ENCODE measurements at regions not wholly inside any gene's neighbourhood (a gene's known extent, or its start where the extent isn't known, plus 50 kb on each side); places are given as distances from the start of the nearest gene placed in this dataset.

DNA sequence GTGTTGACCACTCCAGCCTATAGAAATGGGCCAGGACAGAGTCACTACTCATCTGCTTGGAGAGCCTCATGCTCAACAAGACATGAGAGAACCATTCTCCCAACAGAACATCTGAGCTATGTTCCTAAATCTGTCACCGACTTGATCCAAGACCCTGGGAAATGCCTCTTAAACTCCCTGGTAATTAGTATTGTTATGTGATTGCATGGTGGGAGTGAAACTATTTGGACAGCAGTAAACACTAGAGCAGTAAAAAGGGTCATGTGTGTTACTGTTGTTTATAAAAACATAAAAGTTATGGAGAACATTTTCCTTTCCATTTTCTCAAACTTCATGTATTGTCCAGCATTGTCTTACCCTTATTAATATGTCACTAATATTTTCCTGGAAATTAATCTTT is 369.8 kb upstream of the FAT3 start:
- DNase-seq, result no peak

GRCh38 chr11:91854171-91854570 is 370.4 kb upstream of the FAT3 start:
- no peak for DNase-seq

DNA sequence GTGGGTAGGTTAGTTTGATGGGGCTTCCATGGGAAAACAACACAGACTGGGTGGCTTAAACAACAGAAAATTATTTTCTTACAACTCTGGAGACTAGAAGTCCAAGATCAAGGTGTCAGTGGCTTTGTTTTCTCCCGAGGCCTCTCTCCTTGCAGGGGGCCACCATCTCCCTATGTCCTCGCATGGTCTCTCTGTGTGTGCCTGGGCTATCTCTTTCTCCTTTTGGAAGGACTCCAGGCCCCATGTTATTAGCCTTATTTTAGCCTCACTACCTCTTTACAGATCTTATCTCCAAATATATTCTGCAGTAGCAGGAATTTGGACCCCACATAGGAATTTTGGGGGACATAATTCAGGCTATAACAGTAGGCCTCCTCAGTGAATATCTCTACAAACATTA is 372.7 kb upstream of the FAT3 start:
- no peak for DNase-seq

DNA sequence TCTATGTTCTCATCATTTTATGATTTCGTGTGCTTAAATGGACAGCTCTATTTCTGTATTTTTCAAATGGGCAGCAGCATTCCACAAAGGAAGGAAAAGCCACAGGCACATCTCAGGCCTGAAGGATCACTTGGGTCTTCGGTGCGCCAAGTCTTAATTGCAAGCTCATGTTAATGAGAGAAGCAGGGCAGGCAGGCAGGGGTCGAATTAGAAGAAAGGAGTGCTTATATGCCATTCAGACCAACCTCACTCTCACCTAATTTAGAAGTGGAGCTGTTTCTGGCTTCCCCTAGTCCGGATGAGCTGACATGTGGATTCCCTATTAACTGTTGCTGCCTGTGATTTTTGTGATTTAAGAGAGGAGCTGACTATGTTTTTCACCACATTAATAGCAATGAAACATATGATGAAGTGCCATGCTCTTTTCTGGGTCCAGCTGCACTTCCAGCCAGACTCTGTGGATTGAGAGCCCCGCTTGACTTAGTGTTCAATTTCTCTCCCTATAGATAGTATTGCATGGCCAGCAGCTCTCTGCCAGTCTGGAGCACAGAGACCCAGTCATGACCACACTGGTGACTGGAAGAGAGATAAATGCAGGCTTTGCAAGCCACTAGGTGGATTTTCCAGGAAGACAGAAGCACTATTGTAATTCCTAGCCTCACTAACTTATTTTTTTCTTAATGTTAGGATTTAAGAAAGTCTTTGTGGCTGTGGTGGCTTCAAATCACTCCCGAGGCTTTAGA is 373.9 kb upstream of the FAT3 start:
- DNase-seq, result no peak

- no peak for DNase-seq
These were observed 374.6 kb upstream of the FAT3 start for GRCh38 chr11:91850021-91850420.

DNA sequence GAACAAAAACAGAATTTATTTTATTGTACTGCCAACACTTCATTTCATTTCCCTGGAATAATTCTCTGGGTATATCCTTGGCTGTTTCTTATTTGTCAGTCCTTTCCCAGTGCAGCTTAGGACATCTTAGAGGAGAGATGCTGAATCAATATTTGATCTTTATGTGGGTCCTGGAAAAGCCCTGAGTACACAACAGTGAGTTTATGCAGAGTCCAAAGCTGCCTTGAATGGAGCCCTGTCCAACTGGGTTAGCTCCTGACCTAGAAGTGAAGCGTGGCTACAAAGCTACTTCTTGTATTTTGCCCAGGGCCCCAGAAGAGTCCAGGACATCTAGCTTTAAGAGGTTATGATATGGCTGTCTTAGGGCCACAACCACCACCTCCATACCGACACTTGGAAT is 378.0 kb upstream of the FAT3 start:
- DNase-seq, result no peak

DNA sequence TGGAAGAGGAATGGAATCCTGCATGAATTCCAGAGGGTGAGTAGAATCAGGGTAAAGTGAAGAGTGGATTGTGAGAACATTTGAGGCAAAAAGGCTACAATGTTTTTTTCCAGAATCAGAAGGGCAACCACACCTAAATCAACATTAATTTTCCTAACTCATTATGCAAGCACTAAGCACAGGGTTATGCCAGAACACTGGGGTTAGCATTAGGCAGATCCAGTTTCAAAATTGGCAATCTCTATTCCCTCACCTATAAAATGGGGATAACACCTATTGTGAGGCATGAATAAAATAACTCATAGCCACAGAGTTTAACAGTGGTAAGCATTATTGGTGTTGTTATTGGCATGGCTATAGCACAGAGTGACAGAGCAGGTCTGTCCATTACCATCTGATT is 378.6 kb upstream of the FAT3 start:
- no peak for DNase-seq

GRCh38 chr11:91840640-91841240 is 383.9 kb upstream of the FAT3 start:
- no peak for DNase-seq

DNA sequence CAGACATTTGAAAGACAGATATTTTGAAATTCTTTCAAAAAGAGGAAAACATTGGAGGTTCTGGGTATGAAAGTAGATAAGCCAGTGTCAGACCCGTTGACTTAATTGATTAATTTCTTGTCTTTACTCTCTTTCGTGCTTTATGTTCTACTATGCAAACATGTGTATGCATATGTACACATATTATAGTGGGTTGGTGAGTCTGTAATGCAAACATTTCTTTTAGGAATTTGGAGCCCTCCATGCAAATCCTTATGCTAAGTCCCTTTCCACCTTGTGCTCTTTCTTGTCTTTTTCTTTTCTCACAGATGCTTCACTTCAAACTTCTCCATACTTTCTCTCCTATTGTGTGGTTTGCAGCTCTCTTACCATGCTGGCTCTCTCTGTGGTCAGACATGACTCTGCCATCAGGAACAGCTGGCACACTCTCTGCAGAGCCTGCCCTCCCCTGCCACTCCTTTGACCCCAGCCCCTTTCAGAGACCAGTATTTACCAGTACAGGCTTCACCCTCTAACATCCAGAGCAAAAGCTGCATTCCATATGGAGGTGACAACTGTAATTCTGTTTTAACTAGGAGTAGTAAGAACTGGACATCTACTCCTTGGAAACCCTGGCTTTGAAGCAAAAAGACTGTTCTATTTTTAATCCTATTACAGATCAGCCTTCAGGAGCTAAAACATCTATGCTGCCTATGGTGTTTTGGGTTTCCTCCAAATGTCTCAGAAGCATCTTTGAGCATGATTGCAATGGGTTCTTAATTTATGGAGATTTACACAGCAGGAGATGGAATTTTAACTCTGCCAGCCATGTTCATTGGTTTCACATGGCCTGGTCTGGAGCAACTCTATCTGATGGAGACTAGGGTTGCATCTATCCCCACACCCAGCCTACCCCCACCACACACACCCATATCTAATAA is 386.9 kb upstream of the FAT3 start:
- no peak for DNase-seq

DNA sequence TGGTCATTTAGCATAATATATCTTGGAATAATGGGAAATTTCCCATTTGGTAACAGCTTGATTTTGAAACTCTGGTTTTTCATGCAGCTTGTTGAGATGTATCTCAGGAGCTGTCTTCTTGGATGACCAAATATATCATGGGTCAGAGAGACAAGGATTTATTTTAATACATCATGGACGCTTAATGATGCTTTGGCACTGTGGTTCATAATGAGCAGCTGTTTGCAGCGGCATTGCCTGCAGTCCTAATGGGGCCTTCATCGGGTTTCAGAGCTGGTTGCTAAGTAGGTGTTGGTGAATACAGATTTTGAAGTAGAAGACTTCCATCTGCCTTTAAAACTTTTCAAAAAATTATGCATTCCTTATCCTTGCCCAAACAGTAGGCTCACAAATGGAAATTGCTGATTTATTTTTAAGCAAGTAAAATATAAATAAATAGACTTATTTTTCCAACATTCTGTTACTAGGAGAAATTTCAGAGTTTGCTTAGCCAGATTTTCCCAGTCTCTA is 389.5 kb upstream of the FAT3 start:
- DNase-seq, result no peak

- no peak for DNase-seq
These were observed 395.7 kb upstream of the FAT3 start for GRCh38 chr11:91828901-91829300.

- DNase-seq, result no peak
These were observed 398.8 kb upstream of the FAT3 start for GRCh38 chr11:91825777-91826176.

DNA sequence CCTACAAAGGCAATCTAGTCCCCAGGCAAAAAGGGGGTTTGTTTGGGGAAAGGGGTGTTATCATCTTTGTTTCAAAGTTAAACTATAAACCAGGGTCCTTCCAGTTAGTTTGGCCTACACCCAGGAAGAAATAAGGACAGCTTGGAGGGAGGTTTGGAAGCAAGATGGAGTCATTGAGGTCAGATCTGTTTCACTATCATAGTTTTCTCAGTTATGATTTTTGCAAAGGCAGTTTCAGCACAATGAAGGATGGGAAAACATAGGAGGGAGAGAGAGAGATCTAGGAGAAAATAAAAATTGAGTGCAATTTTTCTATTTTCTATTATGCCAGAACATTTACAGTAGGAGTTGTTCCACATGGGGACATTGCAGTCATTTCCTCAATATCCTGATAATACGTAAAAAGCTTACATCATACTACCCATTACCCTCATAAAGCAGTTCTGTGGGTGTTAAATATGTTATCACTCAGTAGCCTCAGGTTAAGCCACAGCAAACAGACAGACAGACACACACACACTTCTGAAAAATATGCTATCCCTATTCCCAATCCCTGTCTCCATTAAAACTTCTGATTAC is 401.3 kb upstream of the FAT3 start:
- DNase-seq, result no peak

DNA sequence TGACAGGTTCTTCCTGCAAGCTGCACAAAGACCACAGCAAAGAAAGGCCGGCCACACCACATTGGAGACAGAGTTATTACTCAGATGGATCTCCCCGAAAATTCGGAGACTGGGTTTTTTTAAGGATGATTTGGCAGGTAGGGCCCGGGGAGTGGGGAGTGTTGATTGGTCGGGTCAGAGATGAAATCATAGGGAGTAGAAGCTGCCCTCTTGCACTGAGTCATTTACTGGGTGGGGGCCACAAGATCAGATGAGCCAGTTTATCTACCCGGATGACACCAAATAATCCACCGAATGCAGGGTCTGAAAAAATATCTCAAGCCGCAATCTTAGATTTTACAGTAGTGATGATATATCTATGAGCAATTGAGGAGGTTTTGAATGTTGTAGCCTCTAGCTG is 401.8 kb upstream of the FAT3 start:
- DNase-seq, result no peak

- DNase-seq, result no peak
These were observed 403.9 kb upstream of the FAT3 start for GRCh38 chr11:91820709-91821108.

DNA sequence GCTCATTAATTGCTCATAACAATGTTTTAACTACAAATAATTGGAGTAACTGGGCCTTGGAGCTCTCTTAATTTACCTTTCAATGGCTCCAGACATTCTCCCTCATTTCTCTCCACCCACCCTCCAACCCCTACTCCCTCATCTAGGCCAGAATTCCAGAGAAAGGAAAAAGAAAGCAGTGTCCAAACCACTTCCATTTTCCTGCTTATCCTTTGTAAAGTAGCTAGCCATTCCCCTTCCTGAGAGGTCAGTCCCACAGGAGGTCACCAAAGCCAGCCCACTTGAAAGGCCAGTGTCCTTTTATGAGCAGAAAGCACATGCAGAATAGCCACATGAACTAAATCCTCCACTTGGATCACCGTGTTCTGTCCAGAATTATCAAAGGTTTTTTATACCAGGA is 404.8 kb upstream of the FAT3 start:
- no peak for DNase-seq

DNA sequence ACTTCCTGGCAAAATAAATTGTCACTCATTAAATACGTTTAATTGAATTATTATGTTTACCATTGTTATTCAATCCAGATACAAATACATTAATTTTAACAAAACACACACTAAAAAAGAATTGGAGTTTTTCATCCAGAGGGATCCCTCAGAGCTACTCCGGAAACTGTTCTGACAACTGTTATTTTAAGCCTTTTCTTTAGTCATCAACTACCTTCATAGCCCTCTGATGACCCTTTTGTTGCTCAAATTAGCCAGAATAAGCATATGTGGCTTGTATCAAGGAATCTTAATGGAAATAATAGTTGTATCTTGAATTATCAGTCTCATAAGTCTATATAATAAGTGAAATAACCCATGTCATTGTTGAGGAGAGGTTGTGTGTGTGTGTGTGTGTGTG is 405.4 kb upstream of the FAT3 start:
- no peak for DNase-seq

DNA sequence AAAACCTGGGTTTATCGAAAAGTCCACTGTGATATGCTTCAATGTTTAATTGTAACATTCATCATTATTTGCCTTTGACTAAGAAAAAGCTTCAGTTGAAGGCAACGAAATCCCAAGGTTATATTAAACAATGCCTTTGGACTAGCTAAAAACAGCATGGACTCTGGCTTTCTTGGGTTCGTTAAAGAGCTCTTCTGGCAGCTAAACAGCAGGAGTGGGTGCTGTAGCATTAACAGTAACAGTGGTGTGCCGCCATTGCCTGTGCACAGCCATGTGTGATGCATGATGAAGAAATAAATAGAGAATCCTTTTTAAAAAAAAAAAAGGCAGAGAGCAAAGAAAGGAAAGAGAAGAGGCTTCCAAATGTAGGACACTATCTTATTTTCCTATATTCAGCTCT is 406.6 kb upstream of the FAT3 start:
- no peak for DNase-seq

DNA sequence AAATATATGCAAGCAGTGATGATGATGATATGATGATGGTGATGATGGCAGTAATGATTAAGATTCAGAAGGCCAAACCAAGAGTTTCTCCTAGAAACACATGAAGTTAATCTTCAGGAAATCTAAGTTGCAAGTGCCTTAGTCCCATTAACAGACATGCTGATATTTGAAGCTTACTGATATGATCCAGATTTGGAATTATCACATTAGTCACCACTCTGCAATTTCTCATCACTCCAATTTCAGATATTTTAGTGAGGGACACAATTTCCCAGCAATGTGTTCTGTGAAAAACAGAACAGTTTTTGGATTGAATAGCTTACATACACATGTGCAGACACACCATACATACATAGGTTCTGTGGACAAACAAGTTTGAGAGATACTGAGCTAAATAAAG is 411.4 kb upstream of the FAT3 start:
- no peak for DNase-seq

GRCh38 chr11:91810871-91811270 is 413.7 kb upstream of the FAT3 start:
- DNase-seq, result no peak

DNA sequence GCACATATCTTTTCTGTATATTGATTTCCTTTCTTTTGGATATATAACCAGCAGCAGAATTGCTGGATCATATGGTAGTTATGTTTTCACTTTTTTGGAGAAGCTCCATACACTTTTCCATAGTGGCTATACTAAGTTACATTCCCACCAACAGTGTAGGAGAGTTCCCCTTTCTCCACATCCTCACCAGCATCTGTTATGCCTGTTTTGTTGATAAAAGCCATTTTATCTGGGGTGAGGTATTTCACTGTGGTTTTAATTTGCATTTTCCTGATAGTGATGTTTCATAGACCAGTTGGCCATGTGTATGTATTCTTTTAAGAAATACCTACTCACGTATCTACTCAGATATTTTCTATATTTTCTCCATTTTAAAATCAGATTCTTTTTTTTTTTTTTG is 419.3 kb upstream of the FAT3 start:
- DNase-seq, result no peak

- DNase-seq, result no peak
These were observed 420.6 kb upstream of the FAT3 start for GRCh38 chr11:91804042-91804441.

DNA sequence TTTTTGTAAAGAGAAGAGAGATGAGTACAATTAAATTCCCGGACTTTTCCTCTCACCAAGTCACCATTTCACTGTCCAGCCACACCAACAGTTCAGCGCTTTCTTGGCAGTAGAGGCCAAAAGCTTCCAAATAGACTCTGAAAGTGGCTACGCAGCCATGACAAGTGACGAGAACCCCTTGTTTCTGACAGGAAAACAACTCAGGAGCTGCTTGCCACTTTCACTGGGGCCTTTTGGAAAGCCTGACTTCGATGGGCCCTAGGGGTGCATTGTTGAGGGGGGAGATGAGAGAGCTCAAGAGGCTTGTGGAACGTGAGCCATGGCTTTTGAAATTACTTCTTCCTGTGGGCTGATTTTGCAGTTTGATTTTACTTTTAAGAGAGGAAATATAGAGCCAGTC is 422.1 kb upstream of the FAT3 start:
- no peak for DNase-seq
